DLD1 (cell line): ENCODE measurements at regions not wholly inside any gene's neighbourhood (a gene's known extent, or its start where the extent isn't known, plus 50 kb on each side); places are given as distances from the start of the nearest gene placed in this dataset.
"Not testable (repeated sequence)": the region's sequence is repeated elsewhere in the genome, so short reads cannot be mapped to it uniquely, and the experiment has no call there.

Experiments
- in situ Hi-C: cut with HindIII; loops from 2 replicates; pipeline ENCODE4 v1.10.0; 2017; ENCODE audit warnings: low sequenced_read_pairs

GRCh38 chr2:120544522-120544921, 191.1 kb upstream of the GLI2 start:
- in situ Hi-C loops = no loop called here

GRCh38 chr2:120545007-120545406, 190.7 kb upstream of the GLI2 start:
- in situ Hi-C loops = not testable (repeated sequence)

GRCh38 chr2:120545521-120546047, 190.1 kb upstream of the GLI2 start:
- in situ Hi-C loops = no loop called here

GRCh38 chr2:120546048-120546864, 189.4 kb upstream of the GLI2 start:
- in situ Hi-C loops = no loop called here

- in situ Hi-C loops = no loop called here
Measured at GRCh38 chr2:120546865-120547390, 188.7 kb upstream of the GLI2 start.

- in situ Hi-C loops = no loop called here
Measured at GRCh38 chr2:120547662-120548061, 188.0 kb upstream of the GLI2 start.

GRCh38 chr2:120548627-120549608, 186.8 kb upstream of the GLI2 start:
- in situ Hi-C loops = no loop called here

- in situ Hi-C loops = no loop called here
Measured at GRCh38 chr2:120549841-120550240, 185.8 kb upstream of the GLI2 start.

- in situ Hi-C loops = no loop called here
Measured at GRCh38 chr2:120550282-120550681, 185.4 kb upstream of the GLI2 start.

- in situ Hi-C loops = no loop called here
Measured at GRCh38 chr2:120550893-120551446, 184.7 kb upstream of the GLI2 start.

GRCh38 chr2:120551522-120551921, 184.1 kb upstream of the GLI2 start:
- in situ Hi-C loops = no loop called here

GRCh38 chr2:120552079-120552478, 183.6 kb upstream of the GLI2 start:
- in situ Hi-C loops = no loop called here

GRCh38 chr2:120552800-120553481, 182.7 kb upstream of the GLI2 start:
- in situ Hi-C loops = no loop called here

GRCh38 chr2:120554625-120555032, 181.0 kb upstream of the GLI2 start:
- in situ Hi-C loops = no loop called here

GRCh38 chr2:120555092-120555491, 180.6 kb upstream of the GLI2 start:
- in situ Hi-C loops = no loop called here

- in situ Hi-C loops = no loop called here
Measured at GRCh38 chr2:120556911-120557310, 178.8 kb upstream of the GLI2 start.

GRCh38 chr2:120558847-120559246, 176.8 kb upstream of the GLI2 start:
- in situ Hi-C loops = no loop called here

GRCh38 chr2:120559401-120559800, 176.3 kb upstream of the GLI2 start:
- in situ Hi-C loops = no loop called here

- in situ Hi-C loops = no loop called here
Measured at GRCh38 chr2:120560330-120560729, 175.3 kb upstream of the GLI2 start.

GRCh38 chr2:120561379-120562035, 174.2 kb upstream of the GLI2 start:
- in situ Hi-C loops = no loop called here
